ENCODE measurements at regions not wholly inside any gene's neighbourhood (a gene's known extent, or its start where the extent isn't known, plus 50 kb on each side); places are given as distances from the start of the nearest gene placed in this dataset.

DNA sequence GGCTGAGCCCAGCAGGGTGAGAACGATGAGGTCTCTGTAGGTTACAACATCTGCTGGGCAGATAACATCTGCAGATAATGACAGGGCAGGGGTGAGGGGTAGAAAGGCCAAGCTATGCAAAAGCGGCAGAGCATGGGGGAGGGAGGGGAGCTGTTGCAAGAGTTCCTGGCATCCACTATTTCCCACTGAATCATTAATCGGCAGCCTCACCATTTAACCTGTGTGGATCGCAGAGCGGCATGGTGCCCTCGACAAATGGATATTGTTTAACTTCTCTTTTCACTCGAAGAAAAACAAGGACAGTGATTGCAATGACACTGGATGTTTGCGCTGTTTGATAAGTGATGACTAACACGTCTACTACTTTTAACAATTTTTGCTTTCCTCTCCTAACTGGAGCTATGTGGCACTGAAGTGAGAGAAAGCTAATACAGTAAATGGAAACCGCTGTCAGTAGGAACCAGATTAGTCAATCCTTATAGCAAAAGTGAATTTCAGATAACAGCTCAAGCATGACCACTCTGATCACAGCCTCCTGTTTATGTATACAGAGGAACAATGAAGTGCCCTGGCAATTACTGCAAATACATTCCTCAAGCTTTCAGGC is 381.5 kb downstream of the TFAP2A start:
- TF ChIP-seq EZH2 (IDR thresholded peaks at IDR 0.05; ENCODE audit: borderline replicate concordance, low read depth, low read length, severe bottlenecking) (no peak), POLR2A (IDR thresholded peaks at IDR 0.05; ENCODE audit: low read depth, low read length) (no peak), FOS (IDR thresholded peaks at IDR 0.05; ENCODE audit: borderline replicate concordance, insufficient read depth, low read length) (no peak), POLR2AphosphoS5 (IDR thresholded peaks at IDR 0.05; ENCODE audit: insufficient read depth, low read depth, low read length) (no peak)
- TF ChIP-seq, protein P1, sequence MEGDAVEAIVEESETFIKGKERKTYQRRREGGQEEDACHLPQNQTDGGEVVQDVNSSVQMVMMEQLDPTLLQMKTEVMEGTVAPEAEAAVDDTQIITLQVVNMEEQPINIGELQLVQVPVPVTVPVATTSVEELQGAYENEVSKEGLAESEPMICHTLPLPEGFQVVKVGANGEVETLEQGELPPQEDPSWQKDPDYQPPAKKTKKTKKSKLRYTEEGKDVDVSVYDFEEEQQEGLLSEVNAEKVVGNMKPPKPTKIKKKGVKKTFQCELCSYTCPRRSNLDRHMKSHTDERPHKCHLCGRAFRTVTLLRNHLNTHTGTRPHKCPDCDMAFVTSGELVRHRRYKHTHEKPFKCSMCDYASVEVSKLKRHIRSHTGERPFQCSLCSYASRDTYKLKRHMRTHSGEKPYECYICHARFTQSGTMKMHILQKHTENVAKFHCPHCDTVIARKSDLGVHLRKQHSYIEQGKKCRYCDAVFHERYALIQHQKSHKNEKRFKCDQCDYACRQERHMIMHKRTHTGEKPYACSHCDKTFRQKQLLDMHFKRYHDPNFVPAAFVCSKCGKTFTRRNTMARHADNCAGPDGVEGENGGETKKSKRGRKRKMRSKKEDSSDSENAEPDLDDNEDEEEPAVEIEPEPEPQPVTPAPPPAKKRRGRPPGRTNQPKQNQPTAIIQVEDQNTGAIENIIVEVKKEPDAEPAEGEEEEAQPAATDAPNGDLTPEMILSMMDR (IDR thresholded peaks at IDR 0.05; ENCODE audit: extremely low read depth in 1 of 2, insufficient read depth in 1 of 2, low read depth in 1 of 2, low read length in 2 of 2) = no peak
- TF ChIP-seq, protein P2, sequence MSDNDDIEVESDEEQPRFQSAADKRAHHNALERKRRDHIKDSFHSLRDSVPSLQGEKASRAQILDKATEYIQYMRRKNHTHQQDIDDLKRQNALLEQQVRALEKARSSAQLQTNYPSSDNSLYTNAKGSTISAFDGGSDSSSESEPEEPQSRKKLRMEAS (IDR thresholded peaks at IDR 0.05; ENCODE audit: insufficient read depth, insufficient read length) = no peak
